Left colon (tissue), 2 donors: ENCODE measurements at regions not wholly inside any gene's neighbourhood (a gene's known extent, or its start where the extent isn't known, plus 50 kb on each side); places are given as distances from the start of the nearest gene placed in this dataset.

ENCODE experiments used
- ATAC-seq: fragments of 200-7000 bp; cut with Tn5 transposase; one replicate; pipeline ENCODE4 v1.9.1; 2020; ENCODE audit warnings: mild to moderate bottlenecking, moderate library complexity
- DNase-seq, 2 donors: peaks; one replicate each; pipeline ENCODE4 v3.0.0-alpha.2; 2020
- intact Hi-C, 2 donors: fragments of 100-400 bp; cut with DNase I in 1 of 2; cut with micrococcal nuclease in 1 of 2; formaldehyde crosslinking; loops; one replicate each; pipeline versions ENCODE4 v1.11.2 to v1.14.0; 2022; cut with DNase I, micrococcal nuclease
- donor health status: DM: no; HTN: no; CAD: no.
- donor health status: DM: yes; HTN: yes; CAD: no.

DNA sequence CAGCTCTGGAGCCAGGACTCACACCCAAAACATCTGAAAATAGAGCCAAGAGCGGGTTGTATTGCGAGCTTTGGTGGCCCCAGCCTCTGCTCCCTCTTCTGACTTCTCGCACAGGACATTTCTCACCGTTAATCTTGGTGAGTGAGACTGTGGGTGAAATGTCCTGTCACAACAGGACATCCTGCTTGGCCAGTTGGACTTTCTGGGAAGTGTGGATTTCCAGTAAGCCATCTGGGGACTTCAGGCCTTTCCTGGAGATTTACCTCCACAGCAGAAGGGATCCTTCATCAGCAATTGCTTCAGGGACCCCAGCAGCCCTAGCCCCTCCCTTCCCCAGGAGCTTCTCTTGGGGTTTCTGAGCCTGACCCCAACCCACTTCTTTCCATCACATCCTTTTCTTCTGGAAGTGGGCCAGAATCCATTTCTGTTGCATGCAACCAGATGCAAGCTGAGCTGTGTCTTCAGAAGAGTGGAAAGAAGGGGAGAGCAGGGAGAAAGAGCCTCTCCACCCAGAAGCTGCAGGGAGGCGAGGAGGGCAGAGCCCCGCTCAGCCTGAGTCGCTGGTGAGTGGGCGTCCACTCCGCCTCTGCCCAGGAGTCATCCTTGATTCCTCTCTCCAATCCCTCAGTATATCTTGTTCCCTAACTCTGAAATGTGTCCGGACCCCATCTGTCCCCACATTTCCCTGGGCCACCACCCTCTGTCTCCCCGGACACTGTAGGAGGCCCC lies 50.3 kb upstream of the GADD45G start:
- intact Hi-C loops: no loop called here
- no peak for DNase-seq
- no peak for ATAC-seq

DNA sequence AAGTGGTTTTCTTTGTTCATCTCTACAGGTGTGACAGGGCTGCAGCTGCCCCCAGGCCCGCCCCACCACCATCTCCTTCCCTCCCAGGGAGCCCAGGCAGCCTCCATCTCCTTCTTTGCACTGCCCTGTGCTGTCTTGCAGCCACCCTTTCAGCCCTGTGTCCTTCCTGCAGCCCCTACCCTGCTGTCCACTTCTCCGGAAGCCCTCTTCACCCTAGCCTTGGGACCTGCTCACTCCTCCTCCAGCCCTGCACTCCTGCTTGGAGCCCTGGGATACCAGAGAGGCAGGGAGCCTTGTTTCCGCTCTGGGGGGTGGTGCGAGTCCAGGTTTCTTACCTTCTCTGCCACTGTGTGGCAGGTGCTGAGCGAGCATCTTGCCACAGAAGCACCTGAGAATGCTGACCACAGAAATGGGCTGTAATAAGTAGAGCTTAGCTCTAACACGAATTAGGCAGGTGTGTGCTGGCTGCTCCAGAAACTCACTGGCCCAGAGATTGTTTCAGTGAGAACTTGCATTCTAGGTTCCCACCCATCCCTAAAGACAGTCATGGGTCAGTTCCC lies 51.3 kb upstream of the GADD45G start:
- intact Hi-C loops: no loop called here
- no peak for ATAC-seq
- no peak for DNase-seq

DNA sequence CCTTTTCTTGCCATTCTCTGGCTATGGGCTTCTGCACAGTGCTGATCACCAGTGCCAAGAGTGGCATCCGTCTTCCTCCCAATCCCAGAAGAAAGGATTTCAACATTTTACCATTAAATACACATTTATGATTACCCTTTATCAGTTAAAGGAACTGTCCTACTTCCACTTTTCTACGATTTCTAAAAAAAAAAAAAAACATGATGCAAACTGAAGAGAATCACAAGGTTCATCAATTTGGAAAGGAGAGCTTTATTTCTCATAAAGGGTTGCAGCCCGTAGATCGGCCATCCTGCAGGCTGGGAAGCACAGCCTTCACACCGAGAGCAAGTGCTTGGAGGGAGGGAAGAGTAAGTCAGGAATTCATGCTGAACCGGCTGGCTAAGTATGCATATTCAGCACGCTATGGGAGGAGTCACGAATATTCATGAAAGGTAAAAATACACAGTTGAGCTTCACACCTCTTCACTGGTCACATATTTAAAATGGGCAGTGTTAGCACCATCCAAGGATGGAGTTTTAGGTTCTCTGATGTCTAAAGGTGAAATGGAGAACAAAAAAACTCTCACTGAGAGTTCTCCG lies 52.5 kb upstream of the SEMA4D start:
- intact Hi-C loops: no loop called here
- DNase-seq (no peak), ATAC-seq (no peak)

DNA sequence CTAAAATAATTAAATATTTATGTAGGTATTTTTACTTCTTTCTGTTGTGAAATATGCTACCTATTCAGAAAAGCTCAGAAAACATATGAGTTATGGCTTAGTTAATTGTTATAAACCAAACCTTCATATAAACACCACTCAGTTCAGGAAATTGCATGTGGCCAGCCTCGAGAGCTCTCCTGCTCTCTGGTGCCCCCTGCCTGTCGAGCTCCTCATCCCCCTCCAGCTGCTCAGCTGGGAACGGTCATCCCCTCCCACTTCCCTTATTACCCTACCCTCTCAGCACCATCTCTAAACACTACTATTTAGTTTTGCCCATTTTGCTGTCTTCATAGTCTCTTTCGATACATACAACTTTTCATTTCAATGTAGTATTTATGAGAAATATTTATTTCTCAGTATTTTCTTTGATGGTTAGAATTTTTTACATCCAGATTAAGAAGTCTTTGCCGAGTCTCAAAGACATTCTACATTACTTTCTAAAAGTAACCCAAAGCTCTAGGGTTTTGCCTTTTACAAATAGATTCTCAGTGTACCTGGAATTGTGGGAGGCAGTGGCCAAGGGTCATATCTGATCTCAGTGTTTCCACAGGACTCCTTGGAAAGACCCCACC lies 51.2 kb upstream of the SEMA4D start:
- peak; percentile 99 for ATAC-seq
- intact Hi-C loops: no loop called here
- peak; percentile 61 to 92 for DNase-seq

DNA sequence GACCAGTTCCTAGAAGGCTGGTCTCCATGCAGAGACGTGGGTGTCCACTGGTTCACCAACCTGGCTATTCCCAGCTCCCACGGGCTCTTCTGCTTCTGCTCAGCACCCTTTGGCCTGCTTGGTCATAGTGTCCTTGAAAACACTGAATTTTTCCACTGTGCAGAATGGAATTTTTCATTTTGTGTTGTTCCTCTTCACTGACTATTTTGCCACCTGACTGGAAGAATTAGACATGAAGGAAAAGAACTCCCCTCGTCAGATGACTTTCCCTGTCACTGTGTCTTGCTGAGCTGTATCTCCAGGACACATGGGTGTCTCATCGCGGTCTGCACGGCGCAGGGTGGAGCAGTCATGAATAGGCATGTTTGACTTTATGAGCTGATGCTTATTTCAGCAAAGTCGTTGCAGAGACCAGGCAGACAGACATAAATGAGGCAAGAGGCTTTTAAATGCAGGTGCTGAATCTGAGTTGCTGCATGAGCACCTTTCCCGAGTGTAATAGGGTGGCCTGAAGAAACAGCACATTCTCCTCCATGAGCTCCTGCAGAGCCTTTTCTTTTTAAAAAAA lies 50.2 kb upstream of the SEMA4D start:
- intact Hi-C loops: no loop called here
- DNase-seq: no peak
- no peak for ATAC-seq
